ENCODE measurements at regions not wholly inside any gene's neighbourhood (a gene's known extent, or its start where the extent isn't known, plus 50 kb on each side); places are given as distances from the start of the nearest gene placed in this dataset.
"Not testable (repeated sequence)": the region's sequence is repeated elsewhere in the genome, so short reads cannot be mapped to it uniquely, and the experiment has no call there.

GRCh38 chr2:106269591-106270291, 75.6 kb upstream of the UXS1 start:
- Histone ChIP-seq H3K4me3 (ENCODE audit: low read depth in 1 of 5, low read length in 5 of 5) (peak overlapping the region in 4 of 5 donors; percentile 51 to 61 (median 61)), H3K27me3 (ENCODE audit: control insufficient read depth in 5 of 5, insufficient read depth in 4 of 5, low read length in 5 of 5) (peaks cover 0 to 15% (median 11%) of the 10 kb centered on the region in 5 donors), H3K36me3 (ENCODE audit: control insufficient read depth in 5 of 5, insufficient read depth in 5 of 5, low read length in 5 of 5) (no peaks in the 10 kb centered on the region), H3K4me1 (ENCODE audit: control insufficient read depth in 5 of 5, insufficient read depth in 5 of 5, low read length in 5 of 5) (peaks cover 0 to 13% (median 9%) of the 10 kb centered on the region in 5 donors), H3K9ac (ENCODE audit: low read length in 5 of 5) (peak overlapping the region in 1 of 5 donors; percentile 30), H3K27ac (ENCODE audit: low read depth, low read length) (no peak overlapping the region), H3K9me3 (ENCODE audit: control insufficient read depth in 5 of 5, low read length in 5 of 5) (peaks cover 0 to 4% (median 0%) of the 10 kb centered on the region in 5 donors)

DNA sequence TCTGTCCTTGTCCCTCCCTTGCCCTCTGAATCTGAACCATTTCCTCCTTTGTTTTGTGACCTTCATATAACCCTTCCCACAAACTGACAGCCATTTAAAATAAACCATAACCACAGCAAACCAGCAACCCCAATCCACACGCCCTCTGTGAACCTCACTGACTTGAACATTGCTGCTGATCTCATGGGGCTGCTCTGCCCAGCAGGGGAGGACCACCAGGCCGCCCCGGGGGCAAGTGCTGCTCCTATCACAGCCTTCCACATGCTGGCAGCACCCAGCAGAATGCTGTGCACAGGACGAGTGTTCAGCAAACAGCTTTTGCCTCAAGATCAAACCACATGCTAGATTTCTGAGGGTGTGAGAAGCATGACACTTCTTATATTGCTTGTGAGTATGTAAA, 73.9 kb upstream of the UXS1 start:
- Histone ChIP-seq H3K27ac (ENCODE audit: low read depth, low read length) (no peak overlapping the region), H3K4me3 (ENCODE audit: low read depth in 1 of 5, low read length in 5 of 5) (no peak overlapping the region), H3K36me3 (ENCODE audit: control insufficient read depth in 5 of 5, insufficient read depth in 5 of 5, low read length in 5 of 5) (no peaks in the 10 kb centered on the region), H3K27me3 (ENCODE audit: control insufficient read depth in 5 of 5, insufficient read depth in 4 of 5, low read length in 5 of 5) (peaks cover 0 to 15% (median 11%) of the 10 kb centered on the region in 5 donors), H3K9me3 (ENCODE audit: control insufficient read depth in 5 of 5, low read length in 5 of 5) (no peaks in the 10 kb centered on the region), H3K4me1 (ENCODE audit: control insufficient read depth in 5 of 5, insufficient read depth in 5 of 5, low read length in 5 of 5) (peaks cover 0 to 13% (median 9%) of the 10 kb centered on the region in 5 donors), H3K9ac (ENCODE audit: low read length in 5 of 5) (no peak overlapping the region)

DNA sequence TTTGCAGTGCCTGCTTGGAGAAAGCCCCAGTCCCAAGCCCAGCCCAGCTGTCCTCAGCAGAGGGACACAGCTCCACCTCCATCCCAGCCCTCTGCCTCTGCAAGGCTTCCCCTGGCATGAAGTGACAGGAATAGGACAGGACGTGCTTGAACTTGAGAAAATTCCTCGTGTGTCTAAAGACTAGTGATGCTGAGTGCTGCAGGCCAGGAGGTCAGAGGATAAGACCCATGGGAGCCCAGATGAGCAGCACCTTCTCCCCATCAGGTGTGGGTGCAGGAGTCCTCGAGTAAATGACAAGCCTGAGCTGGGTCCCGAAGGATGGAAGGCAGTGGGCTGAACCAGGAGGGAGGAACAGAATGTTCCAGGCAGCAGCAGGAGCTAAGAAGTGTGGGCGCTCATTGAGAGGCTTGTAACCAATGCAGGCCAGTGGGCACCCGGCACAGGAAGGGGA, 67.8 kb upstream of the UXS1 start:
- H3K9me3 ChIP-seq (ENCODE audit: control insufficient read depth in 5 of 5, low read length in 5 of 5) = no peaks in the 10 kb centered on the region
- H3K4me1 ChIP-seq (ENCODE audit: control insufficient read depth in 5 of 5, insufficient read depth in 5 of 5, low read length in 5 of 5) = no peaks in the 10 kb centered on the region
- no peak overlapping the region for H3K9ac ChIP-seq (ENCODE audit: low read length in 5 of 5)
- no peaks in the 10 kb centered on the region for H3K36me3 ChIP-seq (ENCODE audit: control insufficient read depth in 5 of 5, insufficient read depth in 5 of 5, low read length in 5 of 5)
- H3K27me3 ChIP-seq (ENCODE audit: control insufficient read depth in 5 of 5, insufficient read depth in 4 of 5, low read length in 5 of 5) = no peaks in the 10 kb centered on the region
- H3K27ac ChIP-seq (ENCODE audit: low read depth, low read length) = no peak overlapping the region
- no peak overlapping the region for H3K4me3 ChIP-seq (ENCODE audit: low read depth in 1 of 5, low read length in 5 of 5)

- not testable (repeated sequence) for H3K36me3 ChIP-seq (ENCODE audit: control insufficient read depth in 5 of 5, insufficient read depth in 5 of 5, low read length in 5 of 5); H3K9me3 ChIP-seq (ENCODE audit: control insufficient read depth in 5 of 5, low read length in 5 of 5); H3K27me3 ChIP-seq (ENCODE audit: control insufficient read depth in 5 of 5, insufficient read depth in 4 of 5, low read length in 5 of 5); H3K27ac ChIP-seq (ENCODE audit: low read depth, low read length); H3K4me1 ChIP-seq (ENCODE audit: control insufficient read depth in 5 of 5, insufficient read depth in 5 of 5, low read length in 5 of 5); H3K9ac ChIP-seq (ENCODE audit: low read length in 5 of 5); H3K4me3 ChIP-seq (ENCODE audit: low read depth in 1 of 5, low read length in 5 of 5)
Measured at GRCh38 chr2:106258859-106259258, 64.8 kb upstream of the UXS1 start.

- Histone ChIP-seq H3K27me3 (ENCODE audit: control insufficient read depth in 5 of 5, insufficient read depth in 4 of 5, low read length in 5 of 5) (no peaks in the 10 kb centered on the region), H3K4me3 (ENCODE audit: low read depth in 1 of 5, low read length in 5 of 5) (no peak overlapping the region), H3K4me1 (ENCODE audit: control insufficient read depth in 5 of 5, insufficient read depth in 5 of 5, low read length in 5 of 5) (no peaks in the 10 kb centered on the region), H3K36me3 (ENCODE audit: control insufficient read depth in 5 of 5, insufficient read depth in 5 of 5, low read length in 5 of 5) (no peaks in the 10 kb centered on the region), H3K27ac (ENCODE audit: low read depth, low read length) (no peak overlapping the region), H3K9me3 (ENCODE audit: control insufficient read depth in 5 of 5, low read length in 5 of 5) (no peaks in the 10 kb centered on the region), H3K9ac (ENCODE audit: low read length in 5 of 5) (no peak overlapping the region)
Measured at GRCh38 chr2:106257830-106258229, 63.7 kb upstream of the UXS1 start.

GRCh38 chr2:106257135-106257534, 63.0 kb upstream of the UXS1 start:
- no peaks in the 10 kb centered on the region for H3K36me3 ChIP-seq (ENCODE audit: control insufficient read depth in 5 of 5, insufficient read depth in 5 of 5, low read length in 5 of 5)
- no peaks in the 10 kb centered on the region for H3K27me3 ChIP-seq (ENCODE audit: control insufficient read depth in 5 of 5, insufficient read depth in 4 of 5, low read length in 5 of 5)
- no peak overlapping the region for H3K27ac ChIP-seq (ENCODE audit: low read depth, low read length)
- no peak overlapping the region for H3K4me3 ChIP-seq (ENCODE audit: low read depth in 1 of 5, low read length in 5 of 5)
- H3K4me1 ChIP-seq (ENCODE audit: control insufficient read depth in 5 of 5, insufficient read depth in 5 of 5, low read length in 5 of 5) = no peaks in the 10 kb centered on the region
- no peak overlapping the region for H3K9ac ChIP-seq (ENCODE audit: low read length in 5 of 5)
- no peaks in the 10 kb centered on the region for H3K9me3 ChIP-seq (ENCODE audit: control insufficient read depth in 5 of 5, low read length in 5 of 5)

- not testable (repeated sequence) for H3K4me1 ChIP-seq (ENCODE audit: control insufficient read depth in 5 of 5, insufficient read depth in 5 of 5, low read length in 5 of 5); H3K27me3 ChIP-seq (ENCODE audit: control insufficient read depth in 5 of 5, insufficient read depth in 4 of 5, low read length in 5 of 5); H3K36me3 ChIP-seq (ENCODE audit: control insufficient read depth in 5 of 5, insufficient read depth in 5 of 5, low read length in 5 of 5); H3K27ac ChIP-seq (ENCODE audit: low read depth, low read length); H3K4me3 ChIP-seq (ENCODE audit: low read depth in 1 of 5, low read length in 5 of 5); H3K9me3 ChIP-seq (ENCODE audit: control insufficient read depth in 5 of 5, low read length in 5 of 5); H3K9ac ChIP-seq (ENCODE audit: low read length in 5 of 5)
Measured at GRCh38 chr2:106249157-106249828, 55.2 kb upstream of the UXS1 start.

- H3K9ac ChIP-seq (ENCODE audit: low read length in 5 of 5); H3K27ac ChIP-seq (ENCODE audit: low read depth, low read length); H3K27me3 ChIP-seq (ENCODE audit: control insufficient read depth in 5 of 5, insufficient read depth in 4 of 5, low read length in 5 of 5); H3K9me3 ChIP-seq (ENCODE audit: control insufficient read depth in 5 of 5, low read length in 5 of 5); H3K4me3 ChIP-seq (ENCODE audit: low read depth in 1 of 5, low read length in 5 of 5); H3K36me3 ChIP-seq (ENCODE audit: control insufficient read depth in 5 of 5, insufficient read depth in 5 of 5, low read length in 5 of 5); H3K4me1 ChIP-seq (ENCODE audit: control insufficient read depth in 5 of 5, insufficient read depth in 5 of 5, low read length in 5 of 5): not testable (repeated sequence)
Measured at GRCh38 chr2:106248548-106249151, 54.5 kb upstream of the UXS1 start.

Data from subcutaneous abdominal adipose tissue (tissue), 5 donors.